Left ventricle myocardium inferior (tissue), 1 donor: ENCODE measurements at regions not wholly inside any gene's neighbourhood (a gene's known extent, or its start where the extent isn't known, plus 50 kb on each side); places are given as distances from the start of the nearest gene placed in this dataset.

ENCODE experiments used
- DNase-seq: peaks from one replicate; pipeline ENCODE4 v3.0.0-alpha.2; 2020
- H3K27ac ChIP-seq: fragments of 200-600 bp; replicated peaks from 2 replicates; pipeline ENCODE4 v1.8.0; 2021
- H3K27me3 ChIP-seq: fragments of 200-600 bp; 2 replicates; pipeline ENCODE4 v1.8.0; 2021; ENCODE audit warnings: low read depth
- H3K36me3 ChIP-seq: fragments of 200-600 bp; 2 replicates; pipeline ENCODE4 v1.8.0; 2021
- H3K4me1 ChIP-seq: fragments of 200-600 bp; 2 replicates; pipeline ENCODE4 v1.8.0; 2021
- H3K4me3 ChIP-seq: fragments of 200-600 bp; 2 replicates; pipeline ENCODE4 v1.8.0; 2021; ENCODE audit warnings: mild to moderate bottlenecking, moderate library complexity
- H3K9me3 ChIP-seq: fragments of 200-600 bp; replicated peaks from 2 replicates; pipeline ENCODE4 v1.8.0; 2021
- CTCF ChIP-seq: fragments of 200-600 bp; IDR thresholded peaks from 2 replicates; pipeline ENCODE4 v1.8.0; 2021; ENCODE audit warnings: antibody characterized with exemption, mild to moderate bottlenecking, borderline replicate concordance
- intact Hi-C: fragments of 100-400 bp; cut with micrococcal nuclease; formaldehyde crosslinking; loops from one replicate; pipeline ENCODE4 v1.11.0; 2022
- donor health status: DM: no; HTN: yes; CAD: no; lungs with severe emphysema.

DNA sequence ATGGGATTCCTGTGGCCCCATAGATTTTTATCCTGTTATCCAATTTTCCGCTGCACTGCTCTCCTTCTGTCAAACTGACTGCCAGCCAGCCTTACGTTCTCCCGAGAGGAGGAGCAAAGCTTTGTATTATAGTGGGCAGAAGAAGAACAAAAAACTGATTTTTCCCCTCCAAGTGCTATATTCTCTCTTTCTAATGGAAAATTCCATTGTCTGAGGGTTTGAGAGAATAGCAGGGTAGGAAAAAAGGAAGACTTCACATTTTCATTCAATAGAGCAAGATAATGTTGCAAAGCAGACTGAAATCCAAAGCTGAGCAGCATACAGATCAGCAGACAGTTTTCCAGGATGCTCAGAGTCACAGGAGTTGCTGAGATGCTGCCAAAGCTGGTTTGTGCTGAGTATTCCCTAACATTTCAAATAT is 238.0 kb downstream of the UBE2E3 start:
- Histone ChIP-seq H3K4me3 (no peak overlapping the region), H3K4me1 (no peaks in the 10 kb centered on the region), H3K27me3 (no peaks in the 10 kb centered on the region), H3K27ac (no peak overlapping the region), H3K36me3 (no peaks in the 10 kb centered on the region), H3K9me3 (no peaks in the 10 kb centered on the region)
- no peak for TF ChIP-seq CTCF
- intact Hi-C loops, result no loop called here
- no peak for DNase-seq

DNA sequence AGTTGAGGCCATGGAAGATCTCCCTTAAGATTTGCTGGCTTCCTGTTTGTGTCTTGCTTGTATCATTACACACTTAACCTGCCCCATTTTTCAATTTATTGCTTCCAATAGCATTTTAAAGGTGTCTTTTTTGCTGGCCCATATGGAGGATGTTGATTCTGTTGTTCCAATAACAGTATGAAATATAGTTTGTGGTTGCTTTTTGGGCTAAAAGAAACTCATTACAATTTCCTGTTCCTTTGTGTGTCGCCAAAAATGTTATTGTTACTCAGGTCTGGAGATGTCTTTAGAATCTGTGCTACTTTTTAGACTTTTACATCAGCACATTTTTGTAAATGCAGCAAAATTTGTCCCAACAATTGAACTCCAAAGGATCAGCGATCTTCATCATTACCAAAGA is 234.0 kb upstream of the ITGA4 start:
- TF ChIP-seq CTCF, result no peak
- Histone ChIP-seq H3K27ac (no peak overlapping the region), H3K4me3 (no peak overlapping the region), H3K27me3 (no peaks in the 10 kb centered on the region), H3K9me3 (no peaks in the 10 kb centered on the region), H3K36me3 (no peaks in the 10 kb centered on the region), H3K4me1 (no peaks in the 10 kb centered on the region)
- no peak for DNase-seq
- intact Hi-C loops, result no loop called here

GRCh38 chr2:181224866-181225265 is 232.3 kb upstream of the ITGA4 start:
- Histone ChIP-seq H3K27me3 (no peaks in the 10 kb centered on the region), H3K9me3 (no peaks in the 10 kb centered on the region), H3K27ac (no peak overlapping the region), H3K36me3 (no peaks in the 10 kb centered on the region), H3K4me1 (no peaks in the 10 kb centered on the region), H3K4me3 (no peak overlapping the region)
- no peak for TF ChIP-seq CTCF
- intact Hi-C loops, result no loop called here
- no peak for DNase-seq

- H3K36me3 ChIP-seq, result no peaks in the 10 kb centered on the region
- H3K27ac ChIP-seq, result no peak overlapping the region
- no peak overlapping the region for H3K4me3 ChIP-seq
- TF ChIP-seq CTCF, result no peak
- H3K4me1 ChIP-seq, result no peaks in the 10 kb centered on the region
- no peak for DNase-seq
- no peaks in the 10 kb centered on the region for H3K27me3 ChIP-seq
- intact Hi-C loops, result no loop called here
- no peaks in the 10 kb centered on the region for H3K9me3 ChIP-seq
Observed at GRCh38 chr2:181228661-181229060, 228.5 kb upstream of the ITGA4 start.

- H3K27me3 ChIP-seq, result no peaks in the 10 kb centered on the region
- no peak overlapping the region for H3K27ac ChIP-seq
- no peak for TF ChIP-seq CTCF
- H3K36me3 ChIP-seq, result no peaks in the 10 kb centered on the region
- H3K9me3 ChIP-seq, result no peaks in the 10 kb centered on the region
- no peak for DNase-seq
- intact Hi-C loops, result no loop called here
- no peak overlapping the region for H3K4me3 ChIP-seq
- no peaks in the 10 kb centered on the region for H3K4me1 ChIP-seq
Observed at GRCh38 chr2:181231151-181231550, 226.0 kb upstream of the ITGA4 start.

DNA sequence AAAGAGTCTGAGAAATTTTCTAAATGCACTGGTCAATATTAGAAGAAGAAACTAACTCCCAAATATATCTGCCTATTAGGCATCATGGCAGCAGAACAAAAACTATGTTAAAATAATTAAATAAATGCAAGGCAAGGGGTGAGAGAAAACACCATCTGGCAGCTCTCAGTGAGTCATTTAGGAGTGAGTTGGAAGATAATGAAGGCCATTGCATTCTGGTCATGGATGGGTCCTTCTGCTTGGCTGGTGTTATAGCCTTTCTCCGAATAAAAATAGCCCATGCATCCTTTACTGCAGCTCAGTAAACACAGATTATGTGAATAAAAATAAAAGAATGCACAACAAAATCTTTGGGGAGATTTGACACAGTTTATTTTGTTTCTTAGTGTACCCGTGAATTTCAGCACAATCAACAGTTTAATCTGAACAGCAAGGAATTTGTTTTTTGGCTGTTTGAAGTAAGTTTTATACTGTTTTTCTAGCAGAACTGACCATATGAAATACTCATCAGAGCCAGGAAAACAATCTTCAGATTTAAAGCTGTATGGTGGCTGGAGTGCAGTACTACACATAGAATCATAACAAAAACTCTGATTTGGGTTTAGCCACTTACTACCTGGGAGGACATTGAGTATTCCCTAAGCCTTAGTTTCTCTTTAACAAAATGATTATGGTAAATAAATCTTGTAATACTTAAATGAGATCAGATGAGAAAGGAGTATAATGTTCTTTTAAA is 225.1 kb upstream of the ITGA4 start:
- Histone ChIP-seq H3K4me3 (no peak overlapping the region), H3K27ac (no peak overlapping the region), H3K36me3 (no peaks in the 10 kb centered on the region), H3K27me3 (no peaks in the 10 kb centered on the region), H3K9me3 (no peaks in the 10 kb centered on the region), H3K4me1 (no peaks in the 10 kb centered on the region)
- intact Hi-C loops, result no loop called here
- no peak for DNase-seq
- TF ChIP-seq CTCF, result no peak
